Panc1 (cell line): ENCODE measurements at regions not wholly inside any gene's neighbourhood (a gene's known extent, or its start where the extent isn't known, plus 50 kb on each side); places are given as distances from the start of the nearest gene placed in this dataset.
A peak's percentile ranks its signal among the peaks of the same experiment; 100 is the strongest.

Source experiments
- ATAC-seq: fragments of 200-7000 bp; cut with Tn5 transposase; 2 replicates; pipeline ENCODE4 v1.9.1; 2020; ENCODE audit warnings: mild to moderate bottlenecking, moderate library complexity
- BruUV-seq: library from RNA; stranded (reverse); fragments of 400-500 nt; replicated peaks from 2 replicates; lab custom pipeline; 2021; lab: Mats Ljungman, UMichigan
- CTCF ChIA-PET: fragments of 300-600 bp; sonication (Branson Sonifier 250); formaldehyde crosslinking; loops from one replicate; lab custom pipeline; 2022; ENCODE audit warnings: antibody characterized with exemption; lab: Charles Lee
- POLR2A ChIA-PET: fragments of 300-600 bp; sonication (Branson Sonifier 250); formaldehyde crosslinking; loops from one replicate; lab custom pipeline; 2022; ENCODE audit warnings: antibody characterized with exemption; lab: Charles Lee
- DNase-seq: peaks from one replicate; pipeline ENCODE4 v3.0.0-alpha.2; 2010; ENCODE audit warnings: low read depth, low spot score
- H3K27ac ChIP-seq: 2 replicates; pipeline ENCODE4 v1.5.1; 2011; ENCODE audit warnings: mild to moderate bottlenecking, low read length, inconsistent platforms
- H3K27me3 ChIP-seq: fragments of 200-500 bp; sonication (Bioruptor generic); 2 replicates; pipeline ENCODE4 v1.6.0; 2014; ENCODE audit warnings: low read length, inconsistent platforms; ENCODE audit not compliant: control insufficient read depth, insufficient read depth
- H3K36me3 ChIP-seq: fragments of 200-500 bp; sonication (Bioruptor generic); 2 replicates; pipeline ENCODE4 v1.5.1; 2014; ENCODE audit warnings: inconsistent platforms, mild to moderate bottlenecking, low read length, moderate library complexity; ENCODE audit not compliant: control insufficient read depth, insufficient read depth
- H3K4me1 ChIP-seq: 2 replicates; pipeline ENCODE4 v1.5.1; 2011; ENCODE audit warnings: inconsistent platforms, mild to moderate bottlenecking, low read length, moderate library complexity; ENCODE audit not compliant: control insufficient read depth, insufficient read depth
- H3K4me3 ChIP-seq, 2 experiments: 2 replicates each; pipeline ENCODE4 v1.5.1; 2011 to 2012; ENCODE audit warnings: low read depth in 2 of 2, low read length in 2 of 2, mild to moderate bottlenecking in 2 of 2, inconsistent platforms in 1 of 2, moderate library complexity in 1 of 2
- H3K9me3 ChIP-seq: fragments of 200-500 bp; sonication (Bioruptor generic); 2 replicates; pipeline ENCODE4 v1.5.1; 2014; ENCODE audit warnings: low read depth, mild to moderate bottlenecking, inconsistent platforms, low read length, moderate library complexity; ENCODE audit not compliant: control insufficient read depth, insufficient read depth
- POLR2AphosphoS5 ChIP-seq: IDR thresholded peaks from 2 replicates; pipeline ENCODE4 v1.6.1; 2012; ENCODE audit warnings: mild to moderate bottlenecking, low read depth, low read length, moderate library complexity
- SIN3A ChIP-seq: IDR thresholded peaks from 2 replicates; pipeline ENCODE4 v1.6.1; 2012; ENCODE audit warnings: low read depth, mild to moderate bottlenecking, low read length, moderate library complexity, borderline replicate concordance; ENCODE audit not compliant: insufficient read depth
- TCF7L2 ChIP-seq: IDR thresholded peaks from 2 replicates; pipeline ENCODE4 v1.6.1; 2011; ENCODE audit warnings: mild to moderate bottlenecking, low read depth, low read length, inconsistent platforms
- in situ Hi-C: cut with HindIII; loops from 2 replicates; pipeline ENCODE4 v1.10.0; 2016; ENCODE audit warnings: low sequenced_read_pairs, low pct_unique_long_range_greater_than_20kb
- intact Hi-C: fragments of 100-400 bp; cut with micrococcal nuclease; formaldehyde crosslinking; loops from one replicate; pipeline ENCODE4 v1.10.0; 2022; ENCODE audit not compliant: unreplicated experiment
- TF ChIP-seq, protein P1 (sequence below): fragments of 450-650 bp; IDR thresholded peaks from 2 replicates; pipeline ENCODE4 v1.5.1; 2017; ENCODE audit warnings: mild to moderate bottlenecking
- TF ChIP-seq, protein P2 (sequence below), 2 experiments: IDR thresholded peaks; 2 replicates each; pipeline ENCODE4 v1.6.1; 2011 to 2012; ENCODE audit warnings: low read depth in 2 of 2, control low read depth in 1 of 2, low read length in 1 of 2, mild to moderate bottlenecking in 1 of 2, moderate library complexity in 1 of 2; ENCODE audit not compliant: insufficient read depth in 1 of 2

GRCh38 chr5:38766151-38766550 lies 79.7 kb upstream of the OSMR start:
- H3K27me3 ChIP-seq: no peaks in the 10 kb centered on the region
- no peak overlapping the region for H3K4me3 ChIP-seq
- ChIA-PET CTCF (no interaction called here), POLR2A (interaction anchor here (0.7 kb wide), 1 partner anchor 98 kb away, joined by 3 read pairs; no protein-coding TSS in a partner anchor)
- DNase-seq: no peak
- TF ChIP-seq SIN3A: no peak
- no peak for TF ChIP-seq POLR2AphosphoS5
- TF ChIP-seq, protein P1, sequence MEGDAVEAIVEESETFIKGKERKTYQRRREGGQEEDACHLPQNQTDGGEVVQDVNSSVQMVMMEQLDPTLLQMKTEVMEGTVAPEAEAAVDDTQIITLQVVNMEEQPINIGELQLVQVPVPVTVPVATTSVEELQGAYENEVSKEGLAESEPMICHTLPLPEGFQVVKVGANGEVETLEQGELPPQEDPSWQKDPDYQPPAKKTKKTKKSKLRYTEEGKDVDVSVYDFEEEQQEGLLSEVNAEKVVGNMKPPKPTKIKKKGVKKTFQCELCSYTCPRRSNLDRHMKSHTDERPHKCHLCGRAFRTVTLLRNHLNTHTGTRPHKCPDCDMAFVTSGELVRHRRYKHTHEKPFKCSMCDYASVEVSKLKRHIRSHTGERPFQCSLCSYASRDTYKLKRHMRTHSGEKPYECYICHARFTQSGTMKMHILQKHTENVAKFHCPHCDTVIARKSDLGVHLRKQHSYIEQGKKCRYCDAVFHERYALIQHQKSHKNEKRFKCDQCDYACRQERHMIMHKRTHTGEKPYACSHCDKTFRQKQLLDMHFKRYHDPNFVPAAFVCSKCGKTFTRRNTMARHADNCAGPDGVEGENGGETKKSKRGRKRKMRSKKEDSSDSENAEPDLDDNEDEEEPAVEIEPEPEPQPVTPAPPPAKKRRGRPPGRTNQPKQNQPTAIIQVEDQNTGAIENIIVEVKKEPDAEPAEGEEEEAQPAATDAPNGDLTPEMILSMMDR: no peak
- TF ChIP-seq, protein P2, sequence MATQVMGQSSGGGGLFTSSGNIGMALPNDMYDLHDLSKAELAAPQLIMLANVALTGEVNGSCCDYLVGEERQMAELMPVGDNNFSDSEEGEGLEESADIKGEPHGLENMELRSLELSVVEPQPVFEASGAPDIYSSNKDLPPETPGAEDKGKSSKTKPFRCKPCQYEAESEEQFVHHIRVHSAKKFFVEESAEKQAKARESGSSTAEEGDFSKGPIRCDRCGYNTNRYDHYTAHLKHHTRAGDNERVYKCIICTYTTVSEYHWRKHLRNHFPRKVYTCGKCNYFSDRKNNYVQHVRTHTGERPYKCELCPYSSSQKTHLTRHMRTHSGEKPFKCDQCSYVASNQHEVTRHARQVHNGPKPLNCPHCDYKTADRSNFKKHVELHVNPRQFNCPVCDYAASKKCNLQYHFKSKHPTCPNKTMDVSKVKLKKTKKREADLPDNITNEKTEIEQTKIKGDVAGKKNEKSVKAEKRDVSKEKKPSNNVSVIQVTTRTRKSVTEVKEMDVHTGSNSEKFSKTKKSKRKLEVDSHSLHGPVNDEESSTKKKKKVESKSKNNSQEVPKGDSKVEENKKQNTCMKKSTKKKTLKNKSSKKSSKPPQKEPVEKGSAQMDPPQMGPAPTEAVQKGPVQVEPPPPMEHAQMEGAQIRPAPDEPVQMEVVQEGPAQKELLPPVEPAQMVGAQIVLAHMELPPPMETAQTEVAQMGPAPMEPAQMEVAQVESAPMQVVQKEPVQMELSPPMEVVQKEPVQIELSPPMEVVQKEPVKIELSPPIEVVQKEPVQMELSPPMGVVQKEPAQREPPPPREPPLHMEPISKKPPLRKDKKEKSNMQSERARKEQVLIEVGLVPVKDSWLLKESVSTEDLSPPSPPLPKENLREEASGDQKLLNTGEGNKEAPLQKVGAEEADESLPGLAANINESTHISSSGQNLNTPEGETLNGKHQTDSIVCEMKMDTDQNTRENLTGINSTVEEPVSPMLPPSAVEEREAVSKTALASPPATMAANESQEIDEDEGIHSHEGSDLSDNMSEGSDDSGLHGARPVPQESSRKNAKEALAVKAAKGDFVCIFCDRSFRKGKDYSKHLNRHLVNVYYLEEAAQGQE (IDR thresholded peaks at IDR 0.05; ENCODE audit: insufficient read depth in 1 of 2, low read depth in 2 of 2, low read length in 1 of 2): no peak
- no peak for TF ChIP-seq TCF7L2
- no peak for ATAC-seq
- peaks cover 15% of the 10 kb centered on the region; the same call in 1 of the 2 replicates for H3K9me3 ChIP-seq
- H3K36me3 ChIP-seq: no peaks in the 10 kb centered on the region
- in situ Hi-C loops (no loop called here), intact Hi-C loops (no loop called here)
- no TSS peak for BruUV-seq
- no peaks in the 10 kb centered on the region for H3K4me1 ChIP-seq
- H3K27ac ChIP-seq: peak overlapping the region; percentile 35; the same call in 1 of the 2 replicates

GRCh38 chr5:38768412-38769211 lies 77.2 kb upstream of the OSMR start:
- no peak for DNase-seq

More at GRCh38 chr5:38768412-38769211, 77.2 kb upstream of the OSMR start:
- POLR2A ChIA-PET: no interaction called here
- CTCF ChIA-PET: no interaction called here
- no peaks in the 10 kb centered on the region for H3K4me1 ChIP-seq
- no peak for TF ChIP-seq TCF7L2
- TF ChIP-seq POLR2AphosphoS5: no peak
- TF ChIP-seq, protein P2 (IDR thresholded peaks at IDR 0.05; ENCODE audit: insufficient read depth in 1 of 2, low read depth in 2 of 2, low read length in 1 of 2): no peak
- TF ChIP-seq, protein P1: no peak
- no peak for TF ChIP-seq SIN3A
- H3K27ac ChIP-seq: peak overlapping the region; percentile 0; the same call in 1 of the 2 replicates
- no TSS peak for BruUV-seq
- intact Hi-C loops: no loop called here
- H3K4me3 ChIP-seq: no peak overlapping the region
- in situ Hi-C loops: no loop called here
- H3K9me3 ChIP-seq: peaks cover 15% of the 10 kb centered on the region; the same call in 1 of the 2 replicates
- no peaks in the 10 kb centered on the region for H3K36me3 ChIP-seq
- no peak for ATAC-seq
- H3K27me3 ChIP-seq: no peaks in the 10 kb centered on the region
